ENCODE measurements at regions not wholly inside any gene's neighbourhood (a gene's known extent, or its start where the extent isn't known, plus 50 kb on each side); places are given as distances from the start of the nearest gene placed in this dataset.

DNA sequence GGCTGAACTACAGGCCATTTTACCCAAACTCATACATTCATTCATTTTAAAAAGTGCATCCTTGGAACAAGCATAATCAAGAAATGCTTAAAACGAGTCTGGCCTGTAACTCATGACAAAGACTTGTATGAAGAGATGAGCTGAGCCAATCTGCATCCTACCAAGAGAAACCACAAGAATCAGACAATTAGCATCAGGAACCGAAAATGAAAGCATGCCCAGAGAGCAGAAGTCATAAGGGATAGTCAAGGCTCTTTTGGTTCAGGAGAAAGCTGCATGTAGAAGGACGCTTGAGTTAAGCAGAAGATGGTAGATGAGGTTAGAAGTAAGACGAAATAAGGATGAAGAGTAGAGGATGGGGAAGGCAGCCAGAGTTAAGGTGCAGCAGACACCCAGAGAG, 137.0 kb upstream of the CTNNA2 start:
- no TSS peak for BruUV-seq (replicated peaks)
- Histone ChIP-seq H3K9ac (ENCODE audit: low read length) (no peak overlapping the region), H2AFZ (ENCODE audit: low read depth, low read length, poor library complexity, severe bottlenecking) (no peak overlapping the region), H3K9me2 (ENCODE audit: insufficient read depth) (no peaks in the 10 kb centered on the region), H3K4me1 (ENCODE audit: control insufficient read depth in 1 of 2, insufficient read depth in 2 of 2, low read length in 2 of 2) (no peaks in the 10 kb centered on the region), H3K79me2 (ENCODE audit: insufficient read depth, low read length) (no peaks in the 10 kb centered on the region), H3K36me3 (ENCODE audit: control insufficient read depth in 1 of 2, insufficient read depth in 2 of 2, low read length in 2 of 2) (no peaks in the 10 kb centered on the region), H3K27me3 (ENCODE audit: insufficient read depth, low read length) (no peaks in the 10 kb centered on the region), H3K9me3 (ENCODE audit: control insufficient read depth in 1 of 2, insufficient read depth in 1 of 2, low read depth in 1 of 2, low read length in 2 of 2) (peaks cover 10% of the 10 kb centered on the region in 2 experiments; a peak in 2 of 4 replicates), H4K20me1 (ENCODE audit: insufficient read depth) (no peaks in the 10 kb centered on the region), H3K4me2 (ENCODE audit: low read length) (no peak overlapping the region), H3K27ac (ENCODE audit: low read depth, low read length) (no peak overlapping the region), H3K4me3 (replicated peaks in 1 of 2; ENCODE audit: low read depth in 1 of 2, low read length in 2 of 2) (no peak overlapping the region)
- intact Hi-C loops (cut with micrococcal nuclease) = no loop called here
- ChIA-PET POLR2A (no interaction called here), CTCF (no interaction called here), RAD21 (ENCODE audit: low non-redundant PET in 1 of 2, low total read pairs in 2 of 2, uncharacterized antibody in 2 of 2, unreplicated experiment in 2 of 2) (no interaction called here)
- no peak for TF ChIP-seq SRF (IDR thresholded peaks at IDR 0.05; ENCODE audit: low read depth)
- no peak for TF ChIP-seq ZFX (IDR thresholded peaks at IDR 0.05)
- TF ChIP-seq RAD21 (IDR thresholded peaks at IDR 0.05; ENCODE audit: low read depth) = no peak
- TF ChIP-seq, protein P1, sequence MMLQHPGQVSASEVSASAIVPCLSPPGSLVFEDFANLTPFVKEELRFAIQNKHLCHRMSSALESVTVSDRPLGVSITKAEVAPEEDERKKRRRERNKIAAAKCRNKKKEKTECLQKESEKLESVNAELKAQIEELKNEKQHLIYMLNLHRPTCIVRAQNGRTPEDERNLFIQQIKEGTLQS (IDR thresholded peaks at IDR 0.05) = no peak
- no peak for TF ChIP-seq POLR2AphosphoS5 (IDR thresholded peaks at IDR 0.05; ENCODE audit: low read depth, low read length)
- no peak for TF ChIP-seq ZNF274 (IDR thresholded peaks at IDR 0.05; ENCODE audit: low read depth, low read length)
- no peak for TF ChIP-seq CBX3 (IDR thresholded peaks at IDR 0.05; ENCODE audit: low read depth)
- TF ChIP-seq JUND (IDR thresholded peaks at IDR 0.05) = no peak
- TF ChIP-seq POLR2A (IDR thresholded peaks at IDR 0.05; ENCODE audit: borderline replicate concordance, extremely low read depth, insufficient read depth, insufficient read length) = no peak
- no peak for TF ChIP-seq CTCF (IDR thresholded peaks at IDR 0.05 in 2 of 3, conservative IDR thresholded peaks at IDR 0.05 in 1 of 3; ENCODE audit: borderline replicate concordance in 1 of 3, insufficient read depth in 1 of 3, low read depth in 2 of 3, low read length in 2 of 3)
- no peak for TF ChIP-seq MAX (IDR thresholded peaks at IDR 0.05)
- TF ChIP-seq FOSL1 (IDR thresholded peaks at IDR 0.05; ENCODE audit: low read depth) = no peak
- TF ChIP-seq ZBTB33 (IDR thresholded peaks at IDR 0.05; ENCODE audit: extremely low read depth, insufficient replicate concordance, low read length) = no peak
- ATAC-seq = no peak
- DNase-seq (ENCODE audit: low read depth, low spot score) = no peak

Data from HCT116 (cell line).